PC-9 (cell line): ENCODE measurements at regions not wholly inside any gene's neighbourhood (a gene's known extent, or its start where the extent isn't known, plus 50 kb on each side); places are given as distances from the start of the nearest gene placed in this dataset.

Experiments used
- BruUV-seq: library from RNA; stranded (reverse); fragments of 400-500 nt; replicated peaks from 2 replicates; lab custom pipeline; 2021; lab: Mats Ljungman, UMichigan
- CTCF ChIA-PET: fragments of 300-600 bp; sonication (Branson Sonifier 250); formaldehyde crosslinking; loops from one replicate; lab custom pipeline; 2022; ENCODE audit warnings: antibody characterized with exemption; lab: Charles Lee
- POLR2A ChIA-PET: fragments of 300-600 bp; sonication (Branson Sonifier 250); formaldehyde crosslinking; loops from one replicate; lab custom pipeline; 2022; ENCODE audit warnings: antibody characterized with exemption; ENCODE audit not compliant: unreplicated experiment; lab: Charles Lee
- DNase-seq, 2 experiments: peaks; one replicate each; pipeline versions ENCODE4 v3.0.0 to v3.0.0-alpha.2; 2015 to 2022; ENCODE audit warnings: mixed read lengths in 1 of 2
- H2AFZ ChIP-seq: fragments of 200-600 bp; sonication (generic); 2 replicates; pipeline ENCODE4 v1.8.1; 2017; ENCODE audit warnings: antibody characterized with exemption
- H3F3A ChIP-seq: fragments of 200-600 bp; sonication (generic); 2 replicates; pipeline ENCODE4 v1.8.1; 2017; ENCODE audit warnings: antibody characterized with exemption, mild to moderate bottlenecking, low read depth; ENCODE audit not compliant: insufficient read depth
- H3K27ac ChIP-seq: fragments of 200-600 bp; sonication (generic); 2 replicates; pipeline ENCODE4 v1.6.1; 2016; ENCODE audit warnings: mixed run types
- H3K27me3 ChIP-seq: fragments of 200-600 bp; sonication (generic); 2 replicates; pipeline ENCODE4 v1.6.1; 2016; ENCODE audit warnings: low read depth, mixed run types; ENCODE audit not compliant: insufficient read depth
- H3K36me3 ChIP-seq: fragments of 200-600 bp; sonication (generic); 2 replicates; pipeline ENCODE4 v1.6.1; 2016; ENCODE audit warnings: low read depth, mixed run types
- H3K4me1 ChIP-seq: fragments of 200-600 bp; sonication (generic); replicated peaks from 2 replicates; pipeline ENCODE4 v1.6.1; 2016; ENCODE audit warnings: mixed run types; ENCODE audit not compliant: insufficient read depth
- H3K4me2 ChIP-seq: fragments of 200-600 bp; sonication (generic); 2 replicates; pipeline ENCODE4 v1.6.1; 2017; ENCODE audit warnings: mixed run types
- H3K4me3 ChIP-seq: fragments of 200-600 bp; sonication (generic); 2 replicates; pipeline ENCODE4 v1.6.1; 2016; ENCODE audit warnings: mixed run types
- H3K79me2 ChIP-seq: fragments of 200-600 bp; sonication (generic); 2 replicates; pipeline ENCODE4 v1.6.1; 2017; ENCODE audit warnings: low read depth, mixed run types
- H3K9me2 ChIP-seq: fragments of 200-600 bp; sonication (generic); 2 replicates; pipeline ENCODE4 v1.8.1; 2017; ENCODE audit warnings: mild to moderate bottlenecking; ENCODE audit not compliant: insufficient read depth
- H3K9me3 ChIP-seq: fragments of 200-600 bp; sonication (generic); 2 replicates; pipeline ENCODE4 v1.8.1; 2016; ENCODE audit warnings: low read depth; ENCODE audit not compliant: insufficient read depth
- H4K20me1 ChIP-seq: fragments of 200-600 bp; sonication (generic); 2 replicates; pipeline ENCODE4 v1.8.1; 2017; ENCODE audit not compliant: insufficient read depth
- CTCF ChIP-seq: fragments of 200-600 bp; sonication (generic); conservative IDR thresholded peaks from 2 replicates; pipeline ENCODE4 v1.6.1; 2017; ENCODE audit warnings: mixed run types, antibody characterized with exemption, mild to moderate bottlenecking, moderate library complexity
- EZH2 ChIP-seq: fragments of 200-600 bp; sonication (generic); IDR thresholded peaks from 2 replicates; pipeline ENCODE4 v1.8.0; 2017; ENCODE audit warnings: antibody characterized with exemption, low read depth
- intact Hi-C: fragments of 100-400 bp; cut with micrococcal nuclease; formaldehyde crosslinking; loops from one replicate; pipeline ENCODE4 v1.10.0; 2022; ENCODE audit not compliant: unreplicated experiment

DNA sequence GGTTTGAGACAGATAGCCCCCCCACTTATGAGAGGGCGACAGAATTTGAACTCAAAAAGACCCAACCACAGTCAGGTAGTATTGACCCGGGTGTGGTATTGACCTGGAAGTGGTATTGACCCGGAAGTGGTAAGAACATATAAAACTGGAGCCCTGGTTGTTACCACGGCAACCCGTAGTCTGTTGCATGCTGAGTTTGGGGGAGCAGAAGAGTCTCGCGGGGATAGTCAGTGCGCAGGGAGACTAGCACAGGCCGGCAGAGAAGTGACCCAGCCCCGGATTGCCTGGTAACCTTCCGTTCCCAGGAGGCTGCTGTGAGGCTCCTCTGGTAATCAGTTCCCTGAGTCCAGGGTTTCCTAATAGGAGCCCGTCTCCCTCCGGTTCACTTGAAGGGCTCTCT is 96.2 kb downstream of the SNX5 start:
- H3K79me2 ChIP-seq = no peaks in the 10 kb centered on the region
- no peak for TF ChIP-seq EZH2
- TF ChIP-seq CTCF = no peak
- no peak overlapping the region for H3K4me2 ChIP-seq
- H3K27me3 ChIP-seq = peaks cover 18% of the 10 kb centered on the region; the same call in 1 of the 2 replicates
- intact Hi-C loops = no loop called here
- no peaks in the 10 kb centered on the region for H3K9me2 ChIP-seq
- no TSS peak for BruUV-seq
- H3F3A ChIP-seq = no peaks in the 10 kb centered on the region
- ChIA-PET CTCF (no interaction called here), POLR2A (no interaction called here)
- H3K9me3 ChIP-seq = no peaks in the 10 kb centered on the region
- H4K20me1 ChIP-seq = no peaks in the 10 kb centered on the region
- no peak overlapping the region for H3K27ac ChIP-seq
- no peaks in the 10 kb centered on the region for H3K36me3 ChIP-seq
- H3K4me3 ChIP-seq = no peak overlapping the region
- H3K4me1 ChIP-seq = no peaks in the 10 kb centered on the region
- no peak for DNase-seq
- H2AFZ ChIP-seq = no peak overlapping the region

DNA sequence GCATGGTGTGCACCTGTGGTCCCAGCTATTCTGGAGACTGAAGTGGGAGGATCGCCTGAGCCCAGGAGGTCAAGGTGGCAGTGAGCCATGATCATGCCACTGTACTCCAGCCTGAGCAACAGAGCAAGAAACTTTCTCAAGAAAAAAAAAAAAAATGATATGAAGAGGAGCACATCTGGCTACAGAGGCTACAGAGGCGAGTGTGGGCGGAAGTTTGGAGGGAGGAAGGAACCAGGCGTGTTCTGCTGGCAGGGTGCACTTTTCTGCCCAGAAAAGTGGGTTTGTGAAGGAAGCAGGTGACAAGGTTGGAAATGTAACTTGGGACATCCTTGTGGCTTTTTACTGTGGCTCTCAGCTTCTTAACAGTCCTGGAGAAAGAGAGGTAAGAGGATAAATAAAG is 96.7 kb downstream of the SNX5 start:
- TF ChIP-seq CTCF = no peak
- TF ChIP-seq EZH2 = no peak
- no TSS peak for BruUV-seq
- Histone ChIP-seq H3K4me2 (no peak overlapping the region), H3K4me1 (no peaks in the 10 kb centered on the region), H3F3A (no peaks in the 10 kb centered on the region), H3K9me2 (no peaks in the 10 kb centered on the region), H3K4me3 (no peak overlapping the region), H3K27me3 (peaks cover 18% of the 10 kb centered on the region; the same call in 1 of the 2 replicates), H3K9me3 (no peaks in the 10 kb centered on the region), H4K20me1 (no peaks in the 10 kb centered on the region), H2AFZ (no peak overlapping the region), H3K79me2 (no peaks in the 10 kb centered on the region), H3K27ac (no peak overlapping the region), H3K36me3 (no peaks in the 10 kb centered on the region)
- intact Hi-C loops = no loop called here
- no peak for DNase-seq
- ChIA-PET CTCF (no interaction called here), POLR2A (no interaction called here)

GRCh38 chr20:17871181-17871580 is 97.4 kb downstream of the SNX5 start:
- CTCF ChIA-PET = no interaction called here
- DNase-seq = no peak
- Histone ChIP-seq H3K9me3 (no peaks in the 10 kb centered on the region), H3K9me2 (no peaks in the 10 kb centered on the region), H3F3A (no peaks in the 10 kb centered on the region), H3K36me3 (no peaks in the 10 kb centered on the region), H2AFZ (no peak overlapping the region), H4K20me1 (no peaks in the 10 kb centered on the region), H3K4me3 (no peak overlapping the region), H3K4me2 (no peak overlapping the region), H3K27ac (no peak overlapping the region), H3K27me3 (peaks cover 18% of the 10 kb centered on the region; the same call in 1 of the 2 replicates), H3K4me1 (no peaks in the 10 kb centered on the region), H3K79me2 (no peaks in the 10 kb centered on the region)
- BruUV-seq = no TSS peak
- TF ChIP-seq EZH2 = no peak
- no peak for TF ChIP-seq CTCF
- POLR2A ChIA-PET = no interaction called here
- intact Hi-C loops = no loop called here
